ENCODE measurements at regions not wholly inside any gene's neighbourhood (a gene's known extent, or its start where the extent isn't known, plus 50 kb on each side); places are given as distances from the start of the nearest gene placed in this dataset.

DNA sequence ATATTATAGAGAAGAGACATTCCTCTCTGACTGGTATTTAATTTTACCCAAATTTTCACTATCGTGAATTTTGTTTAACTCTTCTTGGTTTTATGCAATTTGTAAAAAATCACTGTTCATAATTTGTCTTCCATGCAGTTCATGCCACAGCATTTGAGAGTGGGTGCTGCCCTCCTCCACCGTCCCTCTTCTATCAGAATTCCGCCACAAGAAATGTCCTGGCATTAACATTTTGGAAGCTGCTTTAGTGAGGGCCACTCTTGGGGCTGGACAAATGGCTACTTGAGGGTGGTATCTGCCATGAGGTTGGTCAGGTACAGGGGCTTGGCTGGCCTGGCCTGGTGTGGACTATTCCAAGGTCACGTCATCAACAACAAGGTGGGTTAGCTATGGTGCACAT, 68.3 kb upstream of the CLDN5 start:
- peaks cover 0 to 6% (median 0%) of the 10 kb centered on the region in 5 donors for H3K36me3 Mint-ChIP-seq
- no peak for ATAC-seq
- no peaks in the 10 kb centered on the region for H3K36me3 ChIP-seq (ENCODE audit: control insufficient read depth in 2 of 3, insufficient read depth in 3 of 3, low read length in 3 of 3)
- POLR2A ChIA-PET = interaction anchor here (0.5 to 1.5 kb wide), 4 partner anchors 12 to 108 kb away, joined by 3 to 5 read pairs (median 4); no protein-coding TSS in a partner anchor
- H3K4me3 ChIP-seq (ENCODE audit: low read length) = no peak overlapping the region
- peaks cover 0 to 22% of the 10 kb centered on the region in 2 donors for H3K4me1 ChIP-seq (ENCODE audit: control insufficient read depth in 2 of 2, insufficient read depth in 2 of 2, low read length in 2 of 2)
- peaks cover 12 to 57% (median 37%) of the 10 kb centered on the region in 7 donors for H3K4me1 Mint-ChIP-seq
- H3K27me3 Mint-ChIP-seq = peaks cover 0 to 6% (median 0%) of the 10 kb centered on the region in 5 donors
- H3K9me3 ChIP-seq (ENCODE audit: control insufficient read depth in 2 of 3, low read length in 3 of 3) = no peaks in the 10 kb centered on the region
- H3K27ac Mint-ChIP-seq = peak overlapping the region in 4 of 9 donors; percentile 8 to 59 (median 42)
- no peak for DNase-seq
- H3K4me3 Mint-ChIP-seq = no peak overlapping the region
- peaks cover 0 to 5% (median 0%) of the 10 kb centered on the region in 11 donors for H3K9me3 Mint-ChIP-seq
- no peaks in the 10 kb centered on the region for H3K27me3 ChIP-seq (ENCODE audit: control insufficient read depth in 2 of 2, insufficient read depth in 2 of 2, low read length in 2 of 2)
- CTCF ChIA-PET = interaction anchor here (0.7 kb wide), 1 partner anchor 37 kb away, joined by 3 read pairs; no protein-coding TSS in a partner anchor
- no peak overlapping the region for H3K27ac ChIP-seq (ENCODE audit: low read depth, low read length)
- intact Hi-C loops (cut with micrococcal nuclease) = loop anchor here in 1 of 2 donors (10.0 kb wide), 1 partner anchor 448 kb away; the partner anchor contains the start of gene ESS2

DNA sequence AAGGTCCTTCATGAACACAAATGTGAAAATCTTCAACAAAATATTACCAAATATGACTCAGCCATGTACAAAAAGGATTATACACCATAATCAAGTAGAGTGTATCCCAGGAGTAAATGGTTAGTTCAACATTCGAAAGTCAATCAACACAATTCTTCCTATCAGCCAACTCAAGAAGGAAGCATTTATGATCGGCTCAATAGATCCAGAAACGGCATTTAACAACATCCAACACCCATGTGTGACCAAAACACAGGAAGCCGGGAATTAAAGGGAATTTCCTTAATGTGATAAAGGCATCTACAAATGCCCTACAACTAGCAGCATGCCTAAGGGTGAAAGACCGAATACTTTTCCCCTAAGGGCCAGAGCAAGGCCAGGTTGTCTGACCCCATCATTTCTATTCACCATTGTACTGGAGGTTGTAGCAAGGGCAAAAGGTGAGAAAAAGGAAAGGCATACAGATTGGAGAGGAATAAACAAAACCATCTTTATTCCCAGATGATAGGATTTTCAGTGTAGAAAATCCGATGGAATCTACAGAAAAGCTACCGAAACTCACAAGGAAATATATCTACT, 69.9 kb upstream of the CLDN5 start:
- H3K4me3 ChIP-seq (ENCODE audit: low read length) = no peak overlapping the region
- DNase-seq (no peak), ATAC-seq (no peak)
- Mint-ChIP-seq H3K27me3 (no peaks in the 10 kb centered on the region), H3K4me3 (peak overlapping the region in 2 of 10 donors; percentile 34 to 37), H3K4me1 (peaks cover 27 to 74% (median 53%) of the 10 kb centered on the region in 7 donors), H3K27ac (peak overlapping the region in 8 of 9 donors; percentile 56 to 100 (median 91)), H3K36me3 (peaks cover 0 to 6% (median 0%) of the 10 kb centered on the region in 5 donors), H3K9me3 (peaks cover 0 to 5% (median 0%) of the 10 kb centered on the region in 11 donors)
- no peaks in the 10 kb centered on the region for H3K27me3 ChIP-seq (ENCODE audit: control insufficient read depth in 2 of 2, insufficient read depth in 2 of 2, low read length in 2 of 2)
- H3K4me1 ChIP-seq (ENCODE audit: control insufficient read depth in 2 of 2, insufficient read depth in 2 of 2, low read length in 2 of 2) = peaks cover 11 to 38% of the 10 kb centered on the region in 2 donors
- POLR2A ChIA-PET = interaction anchor here (0.6 to 2.1 kb wide), 6 partner anchors 8 to 115 kb away, joined by 3 to 6 read pairs (median 4); partner anchors contain the start of genes CDC45 and UFD1
- H3K9me3 ChIP-seq (ENCODE audit: control insufficient read depth in 2 of 3, low read length in 3 of 3) = no peaks in the 10 kb centered on the region
- H3K27ac ChIP-seq (ENCODE audit: low read depth, low read length) = no peak overlapping the region
- no peaks in the 10 kb centered on the region for H3K36me3 ChIP-seq (ENCODE audit: control insufficient read depth in 2 of 3, insufficient read depth in 3 of 3, low read length in 3 of 3)
- CTCF ChIA-PET = no interaction called here
- intact Hi-C loops (cut with micrococcal nuclease) = loop anchor here in 1 of 2 donors (10.0 kb wide), 1 partner anchor 449 kb away; the partner anchor contains the start of gene ESS2

DNA sequence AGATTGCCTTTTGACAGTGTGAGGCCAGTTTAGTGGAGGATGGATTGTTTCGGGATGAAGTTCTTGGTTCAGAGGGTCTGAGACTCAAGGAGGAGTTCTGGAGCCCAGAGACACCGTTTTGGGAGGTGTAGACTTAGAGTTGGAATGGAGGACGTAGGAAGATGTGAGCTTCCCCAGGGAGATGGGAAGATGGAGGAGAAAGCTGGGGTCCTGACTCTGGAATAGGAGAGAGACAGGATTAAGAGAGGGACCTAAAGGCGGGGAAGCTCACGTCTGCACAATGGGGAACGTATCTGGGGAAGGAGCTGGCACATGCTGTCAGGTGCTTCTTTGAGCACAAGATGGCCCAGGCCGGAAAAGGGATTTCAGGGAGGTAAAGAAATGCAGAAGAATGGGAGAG, 71.3 kb upstream of the CLDN5 start:
- H3K9me3 Mint-ChIP-seq = peaks cover 0 to 5% (median 0%) of the 10 kb centered on the region in 11 donors
- H3K4me1 Mint-ChIP-seq = peaks cover 32 to 86% (median 64%) of the 10 kb centered on the region in 7 donors
- peak overlapping the region in 9 of 10 donors; percentile 17 to 79 (median 61) for H3K4me3 Mint-ChIP-seq
- no peaks in the 10 kb centered on the region for H3K9me3 ChIP-seq (ENCODE audit: control insufficient read depth in 2 of 3, low read length in 3 of 3)
- DNase-seq = no peak
- peaks cover 11 to 51% of the 10 kb centered on the region in 2 donors for H3K4me1 ChIP-seq (ENCODE audit: control insufficient read depth in 2 of 2, insufficient read depth in 2 of 2, low read length in 2 of 2)
- peaks cover 0 to 6% (median 0%) of the 10 kb centered on the region in 5 donors for H3K36me3 Mint-ChIP-seq
- ChIA-PET POLR2A (interaction anchor here (0.7 to 5.5 kb wide), 4 partner anchors 13 to 116 kb away, joined by 4 to 62 read pairs (median 11); partner anchors contain the start of genes CDC45 and UFD1), CTCF (interaction anchor here (0.6 kb wide), 1 partner anchor 688 kb away, joined by 3 read pairs; no protein-coding TSS in a partner anchor)
- no peaks in the 10 kb centered on the region for H3K36me3 ChIP-seq (ENCODE audit: control insufficient read depth in 2 of 3, insufficient read depth in 3 of 3, low read length in 3 of 3)
- H3K27me3 Mint-ChIP-seq = no peaks in the 10 kb centered on the region
- peak overlapping the region; percentile 75 for H3K27ac ChIP-seq (ENCODE audit: low read depth, low read length)
- intact Hi-C loops (cut with micrococcal nuclease) = loop anchor here in 1 of 2 donors (5.0 to 10.0 kb wide), 3 partner anchors 297 to 563 kb away; partner anchors contain the start of gene ESS2
- ATAC-seq = no peak
- peak overlapping the region; percentile 16 for H3K4me3 ChIP-seq (ENCODE audit: low read length)
- H3K27me3 ChIP-seq (ENCODE audit: control insufficient read depth in 2 of 2, insufficient read depth in 2 of 2, low read length in 2 of 2) = no peaks in the 10 kb centered on the region
- H3K27ac Mint-ChIP-seq = peak overlapping the region; percentile 30 to 100 (median 97)

GRCh38 chr22:19596680-19597398, 72.6 kb upstream of the CLDN5 start:
- Mint-ChIP-seq H3K27me3 (no peaks in the 10 kb centered on the region), H3K4me3 (peak overlapping the region; percentile 61 to 88 (median 76)), H3K4me1 (peaks cover 32 to 93% (median 74%) of the 10 kb centered on the region in 7 donors), H3K36me3 (peaks cover 0 to 6% (median 0%) of the 10 kb centered on the region in 5 donors), H3K27ac (peak overlapping the region; percentile 83 to 100 (median 97)), H3K9me3 (peaks cover 0 to 5% (median 0%) of the 10 kb centered on the region in 11 donors)
- Histone ChIP-seq H3K4me1 (ENCODE audit: control insufficient read depth in 2 of 2, insufficient read depth in 2 of 2, low read length in 2 of 2) (peaks cover 11 to 51% of the 10 kb centered on the region in 2 donors), H3K9me3 (ENCODE audit: control insufficient read depth in 2 of 3, low read length in 3 of 3) (no peaks in the 10 kb centered on the region), H3K4me3 (ENCODE audit: low read length) (peak overlapping the region; percentile 25), H3K27ac (ENCODE audit: low read depth, low read length) (peak overlapping the region; percentile 75), H3K27me3 (ENCODE audit: control insufficient read depth in 2 of 2, insufficient read depth in 2 of 2, low read length in 2 of 2) (no peaks in the 10 kb centered on the region), H3K36me3 (ENCODE audit: control insufficient read depth in 2 of 3, insufficient read depth in 3 of 3, low read length in 3 of 3) (no peaks in the 10 kb centered on the region)
- ATAC-seq = peak; percentile 17
- peak in 2 of 9 donors; percentile 15 to 20 for DNase-seq
- intact Hi-C loops (cut with micrococcal nuclease) = loop anchor here (1.0 to 10.0 kb wide), 12 partner anchors 10 to 1262 kb away; partner anchors contain the start of genes C22orf39 (in 1 of the 2), CDC45 (in 1 of the 2), ESS2 (in 1 of the 2) and MRPL40 (in 1 of the 2)
- CTCF ChIA-PET = interaction anchor here (0.6 to 1.8 kb wide), 5 partner anchors 30 to 1506 kb away, joined by 3 to 8 read pairs (median 3); partner anchors contain the start of gene CDC45
- POLR2A ChIA-PET = interaction anchor here (0.7 to 5.5 kb wide), 10 partner anchors 12 to 165 kb away, joined by 3 to 62 read pairs (median 6); partner anchors contain the start of genes C22orf39, CDC45, HIRA and MRPL40

GRCh38 chr22:19597399-19597735, 73.2 kb upstream of the CLDN5 start:
- Histone ChIP-seq H3K9me3 (ENCODE audit: control insufficient read depth in 2 of 3, low read length in 3 of 3) (no peaks in the 10 kb centered on the region), H3K4me1 (ENCODE audit: control insufficient read depth in 2 of 2, insufficient read depth in 2 of 2, low read length in 2 of 2) (peaks cover 11 to 54% of the 10 kb centered on the region in 2 donors), H3K27ac (ENCODE audit: low read depth, low read length) (peak overlapping the region; percentile 75), H3K36me3 (ENCODE audit: control insufficient read depth in 2 of 3, insufficient read depth in 3 of 3, low read length in 3 of 3) (no peaks in the 10 kb centered on the region), H3K27me3 (ENCODE audit: control insufficient read depth in 2 of 2, insufficient read depth in 2 of 2, low read length in 2 of 2) (no peaks in the 10 kb centered on the region), H3K4me3 (ENCODE audit: low read length) (peak overlapping the region; percentile 25)
- DNase-seq (peak in 7 of 9 donors; percentile 73 to 90 (median 86)), ATAC-seq (peak; percentile 98)
- H3K4me3 Mint-ChIP-seq = peak overlapping the region; percentile 61 to 88 (median 76)
- no peaks in the 10 kb centered on the region for H3K27me3 Mint-ChIP-seq
- peaks cover 32 to 95% (median 77%) of the 10 kb centered on the region in 7 donors for H3K4me1 Mint-ChIP-seq
- H3K9me3 Mint-ChIP-seq = peaks cover 0 to 5% (median 0%) of the 10 kb centered on the region in 11 donors
- H3K36me3 Mint-ChIP-seq = peaks cover 0 to 6% (median 0%) of the 10 kb centered on the region in 5 donors
- ChIA-PET POLR2A (interaction anchor here (0.6 to 5.5 kb wide), 11 partner anchors 12 to 453 kb away, joined by 3 to 62 read pairs (median 5); partner anchors contain the start of genes CDC45, ESS2, HIRA and MRPL40), CTCF (interaction anchor here (0.6 to 1.8 kb wide), 4 partner anchors 30 to 1506 kb away, joined by 3 to 8 read pairs (median 4); no protein-coding TSS in a partner anchor)
- intact Hi-C loops (cut with micrococcal nuclease) = loop anchor here (1.0 to 10.0 kb wide), 12 partner anchors 10 to 1261 kb away; partner anchors contain the start of genes C22orf39 (in 1 of the 2), CDC45 (in 1 of the 2), ESS2 (in 1 of the 2) and MRPL40 (in 1 of the 2)
- H3K27ac Mint-ChIP-seq = peak overlapping the region; percentile 83 to 100 (median 97)
